ENCODE measurements at regions not wholly inside any gene's neighbourhood (a gene's known extent, or its start where the extent isn't known, plus 50 kb on each side); places are given as distances from the start of the nearest gene placed in this dataset.
A peak's percentile ranks its signal among the peaks of the same experiment; 100 is the strongest.

DNA sequence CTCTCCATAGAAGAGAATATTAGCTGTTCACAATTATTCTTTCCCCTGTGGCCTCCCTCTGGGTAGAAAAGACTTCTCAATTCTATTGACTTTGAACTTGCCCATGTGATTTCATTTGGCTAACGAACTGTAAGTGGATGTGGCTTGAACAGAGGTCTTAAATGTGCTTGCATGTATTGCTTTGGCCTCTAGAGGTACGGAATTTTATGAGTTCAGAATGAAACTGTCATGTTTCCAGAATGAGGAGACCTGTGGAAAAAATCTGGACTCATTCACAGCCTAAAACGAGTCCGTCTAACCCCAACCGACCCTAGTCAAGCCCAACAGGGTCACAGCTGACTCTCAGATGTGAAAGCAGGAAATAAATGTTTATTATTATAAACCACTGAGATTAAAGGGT, 596.7 kb upstream of the UBE2E2 start (continued):
- TF ChIP-seq, protein P1, sequence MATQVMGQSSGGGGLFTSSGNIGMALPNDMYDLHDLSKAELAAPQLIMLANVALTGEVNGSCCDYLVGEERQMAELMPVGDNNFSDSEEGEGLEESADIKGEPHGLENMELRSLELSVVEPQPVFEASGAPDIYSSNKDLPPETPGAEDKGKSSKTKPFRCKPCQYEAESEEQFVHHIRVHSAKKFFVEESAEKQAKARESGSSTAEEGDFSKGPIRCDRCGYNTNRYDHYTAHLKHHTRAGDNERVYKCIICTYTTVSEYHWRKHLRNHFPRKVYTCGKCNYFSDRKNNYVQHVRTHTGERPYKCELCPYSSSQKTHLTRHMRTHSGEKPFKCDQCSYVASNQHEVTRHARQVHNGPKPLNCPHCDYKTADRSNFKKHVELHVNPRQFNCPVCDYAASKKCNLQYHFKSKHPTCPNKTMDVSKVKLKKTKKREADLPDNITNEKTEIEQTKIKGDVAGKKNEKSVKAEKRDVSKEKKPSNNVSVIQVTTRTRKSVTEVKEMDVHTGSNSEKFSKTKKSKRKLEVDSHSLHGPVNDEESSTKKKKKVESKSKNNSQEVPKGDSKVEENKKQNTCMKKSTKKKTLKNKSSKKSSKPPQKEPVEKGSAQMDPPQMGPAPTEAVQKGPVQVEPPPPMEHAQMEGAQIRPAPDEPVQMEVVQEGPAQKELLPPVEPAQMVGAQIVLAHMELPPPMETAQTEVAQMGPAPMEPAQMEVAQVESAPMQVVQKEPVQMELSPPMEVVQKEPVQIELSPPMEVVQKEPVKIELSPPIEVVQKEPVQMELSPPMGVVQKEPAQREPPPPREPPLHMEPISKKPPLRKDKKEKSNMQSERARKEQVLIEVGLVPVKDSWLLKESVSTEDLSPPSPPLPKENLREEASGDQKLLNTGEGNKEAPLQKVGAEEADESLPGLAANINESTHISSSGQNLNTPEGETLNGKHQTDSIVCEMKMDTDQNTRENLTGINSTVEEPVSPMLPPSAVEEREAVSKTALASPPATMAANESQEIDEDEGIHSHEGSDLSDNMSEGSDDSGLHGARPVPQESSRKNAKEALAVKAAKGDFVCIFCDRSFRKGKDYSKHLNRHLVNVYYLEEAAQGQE (IDR thresholded peaks at IDR 0.05; ENCODE audit: low read depth, low read length) = no peak
- no peak for TF ChIP-seq CHD2 (IDR thresholded peaks at IDR 0.05; ENCODE audit: low read length, partially characterized antibody)

DNA sequence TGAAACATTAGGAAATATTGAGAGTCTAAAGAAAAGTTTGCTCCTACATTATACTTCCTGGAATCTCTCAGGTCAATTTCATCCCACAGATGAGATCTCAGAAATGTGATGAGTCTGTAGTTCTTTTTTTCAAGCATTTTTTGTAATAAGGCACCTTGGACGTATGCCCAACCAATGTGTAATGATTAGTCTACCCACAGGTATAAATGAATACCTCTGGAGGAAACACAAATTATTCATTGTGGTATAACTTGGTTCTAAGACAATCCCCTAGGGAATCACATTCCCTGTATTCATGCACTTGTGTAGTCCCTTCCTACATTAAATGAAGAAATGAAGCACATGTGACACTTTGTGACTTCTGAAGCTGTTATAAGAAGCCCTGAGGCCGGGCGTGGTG, 596.2 kb upstream of the UBE2E2 start:
- no peak for DNase-seq
- H3K9me3 ChIP-seq = no peaks in the 10 kb centered on the region
- no peak for TF ChIP-seq EP300 (IDR thresholded peaks at IDR 0.05; ENCODE audit: borderline replicate concordance in 1 of 2, low read depth in 1 of 2, low read length in 1 of 2)
- TF ChIP-seq, protein P2, sequence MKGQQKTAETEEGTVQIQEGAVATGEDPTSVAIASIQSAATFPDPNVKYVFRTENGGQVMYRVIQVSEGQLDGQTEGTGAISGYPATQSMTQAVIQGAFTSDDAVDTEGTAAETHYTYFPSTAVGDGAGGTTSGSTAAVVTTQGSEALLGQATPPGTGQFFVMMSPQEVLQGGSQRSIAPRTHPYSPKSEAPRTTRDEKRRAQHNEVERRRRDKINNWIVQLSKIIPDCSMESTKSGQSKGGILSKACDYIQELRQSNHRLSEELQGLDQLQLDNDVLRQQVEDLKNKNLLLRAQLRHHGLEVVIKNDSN (IDR thresholded peaks at IDR 0.05; ENCODE audit: borderline replicate concordance, low read depth) = no peak
- TF ChIP-seq, protein P3, sequence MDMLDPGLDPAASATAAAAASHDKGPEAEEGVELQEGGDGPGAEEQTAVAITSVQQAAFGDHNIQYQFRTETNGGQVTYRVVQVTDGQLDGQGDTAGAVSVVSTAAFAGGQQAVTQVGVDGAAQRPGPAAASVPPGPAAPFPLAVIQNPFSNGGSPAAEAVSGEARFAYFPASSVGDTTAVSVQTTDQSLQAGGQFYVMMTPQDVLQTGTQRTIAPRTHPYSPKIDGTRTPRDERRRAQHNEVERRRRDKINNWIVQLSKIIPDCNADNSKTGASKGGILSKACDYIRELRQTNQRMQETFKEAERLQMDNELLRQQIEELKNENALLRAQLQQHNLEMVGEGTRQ (IDR thresholded peaks at IDR 0.05; ENCODE audit: borderline replicate concordance, low read depth, low read length) = no peak
- TF ChIP-seq CHD2 (IDR thresholded peaks at IDR 0.05; ENCODE audit: low read length, partially characterized antibody) = no peak
- TF ChIP-seq RAD21 (IDR thresholded peaks at IDR 0.05; ENCODE audit: low read length) = no peak
- no peak for TF ChIP-seq EZH2phosphoT487 (IDR thresholded peaks at IDR 0.05; ENCODE audit: borderline replicate concordance, low read depth)
- no peak for TF ChIP-seq POLR2AphosphoS5 (IDR thresholded peaks at IDR 0.05; ENCODE audit: low read depth, low read length)
- TF ChIP-seq GABPA (IDR thresholded peaks at IDR 0.05; ENCODE audit: low read depth) = no peak
- H3F3A ChIP-seq (replicated peaks; ENCODE audit: insufficient read depth) = peaks cover 12% of the 10 kb centered on the region
- no peak overlapping the region for H3K9ac ChIP-seq
- no peaks in the 10 kb centered on the region for H3K9me2 ChIP-seq
- H3K4me1 ChIP-seq (ENCODE audit: control insufficient read depth in 1 of 2, insufficient read depth in 2 of 2, low read depth in 1 of 2, low read length in 1 of 2) = peaks cover 0 to 4% of the 10 kb centered on the region in 2 experiments; a peak in 1 of 4 replicates
- H3K4me3 ChIP-seq (ENCODE audit: low read depth in 2 of 2, low read length in 1 of 2) = no peak overlapping the region
- no peak overlapping the region for H3K4me2 ChIP-seq
- H3K36me3 ChIP-seq (replicated peaks in 1 of 2; ENCODE audit: control insufficient read depth in 1 of 2, insufficient read depth in 2 of 2, low read length in 1 of 2) = no peaks in the 10 kb centered on the region
- no peaks in the 10 kb centered on the region for H3K27me3 ChIP-seq (ENCODE audit: insufficient read depth)
- H4K20me1 ChIP-seq (ENCODE audit: insufficient read depth) = no peaks in the 10 kb centered on the region
- H3K27ac ChIP-seq (ENCODE audit: low read depth in 2 of 2, low read length in 1 of 2) = no peak overlapping the region
- H3K79me2 ChIP-seq (ENCODE audit: insufficient read depth) = no peaks in the 10 kb centered on the region
- ChIA-PET POLR2A (no interaction called here), CTCF (no interaction called here)
- no peak overlapping the region for H2AFZ ChIP-seq (ENCODE audit: low read depth)
- 70% methylated on average over 3 of the region's 3 CpGs for WGBS (ENCODE audit: low lambda C conversion rate)

DNA sequence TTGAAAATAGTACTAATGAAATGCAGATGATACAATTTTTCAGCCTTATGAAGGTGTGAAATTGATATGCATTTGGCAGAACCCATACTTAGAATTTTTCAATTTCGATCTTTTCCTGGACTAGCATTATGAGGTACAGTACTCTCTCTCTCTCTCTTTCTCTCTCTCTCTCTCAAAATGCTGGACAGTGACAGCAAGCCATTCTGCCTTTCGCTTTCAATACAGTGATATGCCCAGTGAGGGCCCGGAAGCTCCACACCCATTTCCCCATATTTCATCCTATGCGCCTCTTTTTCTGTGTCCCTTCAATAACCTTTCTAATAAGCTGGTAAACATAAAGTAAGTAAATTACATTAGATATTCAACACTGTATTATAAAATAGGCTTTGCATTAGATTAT, 595.0 kb upstream of the UBE2E2 start:
- no peaks in the 10 kb centered on the region for H3K36me3 ChIP-seq (replicated peaks in 1 of 2; ENCODE audit: control insufficient read depth in 1 of 2, insufficient read depth in 2 of 2, low read length in 1 of 2)
- no peak overlapping the region for H3K4me3 ChIP-seq (ENCODE audit: low read depth in 2 of 2, low read length in 1 of 2)
- 0 out of 2 replicates have a peak overlapping the region, but pooled peaks have one; percentile 58 for H2AFZ ChIP-seq (ENCODE audit: low read depth)
- peaks cover 0 to 4% of the 10 kb centered on the region in 2 experiments; a peak in 1 of 4 replicates for H3K4me1 ChIP-seq (ENCODE audit: control insufficient read depth in 1 of 2, insufficient read depth in 2 of 2, low read depth in 1 of 2, low read length in 1 of 2)
- no peaks in the 10 kb centered on the region for H4K20me1 ChIP-seq (ENCODE audit: insufficient read depth)
- CTCF ChIA-PET = no interaction called here
- no peak overlapping the region for H3K9ac ChIP-seq
- 79% methylated on average over 4 of the region's 4 CpGs for WGBS (ENCODE audit: low lambda C conversion rate)
- H3F3A ChIP-seq (replicated peaks; ENCODE audit: insufficient read depth) = peaks cover 12% of the 10 kb centered on the region
- no peak for TF ChIP-seq POLR2AphosphoS5 (IDR thresholded peaks at IDR 0.05; ENCODE audit: low read depth, low read length)
- TF ChIP-seq, protein P4, sequence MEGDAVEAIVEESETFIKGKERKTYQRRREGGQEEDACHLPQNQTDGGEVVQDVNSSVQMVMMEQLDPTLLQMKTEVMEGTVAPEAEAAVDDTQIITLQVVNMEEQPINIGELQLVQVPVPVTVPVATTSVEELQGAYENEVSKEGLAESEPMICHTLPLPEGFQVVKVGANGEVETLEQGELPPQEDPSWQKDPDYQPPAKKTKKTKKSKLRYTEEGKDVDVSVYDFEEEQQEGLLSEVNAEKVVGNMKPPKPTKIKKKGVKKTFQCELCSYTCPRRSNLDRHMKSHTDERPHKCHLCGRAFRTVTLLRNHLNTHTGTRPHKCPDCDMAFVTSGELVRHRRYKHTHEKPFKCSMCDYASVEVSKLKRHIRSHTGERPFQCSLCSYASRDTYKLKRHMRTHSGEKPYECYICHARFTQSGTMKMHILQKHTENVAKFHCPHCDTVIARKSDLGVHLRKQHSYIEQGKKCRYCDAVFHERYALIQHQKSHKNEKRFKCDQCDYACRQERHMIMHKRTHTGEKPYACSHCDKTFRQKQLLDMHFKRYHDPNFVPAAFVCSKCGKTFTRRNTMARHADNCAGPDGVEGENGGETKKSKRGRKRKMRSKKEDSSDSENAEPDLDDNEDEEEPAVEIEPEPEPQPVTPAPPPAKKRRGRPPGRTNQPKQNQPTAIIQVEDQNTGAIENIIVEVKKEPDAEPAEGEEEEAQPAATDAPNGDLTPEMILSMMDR (IDR thresholded peaks at IDR 0.05) = no peak
- TF ChIP-seq, protein P1 (IDR thresholded peaks at IDR 0.05; ENCODE audit: low read depth, low read length) = no peak
- TF ChIP-seq, protein P3 (IDR thresholded peaks at IDR 0.05; ENCODE audit: borderline replicate concordance, low read depth, low read length) = no peak
- H3K9me2 ChIP-seq = no peaks in the 10 kb centered on the region
- H3K27ac ChIP-seq (ENCODE audit: low read depth in 2 of 2, low read length in 1 of 2) = peak overlapping the region in 1 of 2 experiments; percentile 54; a peak in 2 of 4 replicates
- no peaks in the 10 kb centered on the region for H3K27me3 ChIP-seq (ENCODE audit: insufficient read depth)
- H3K9me3 ChIP-seq = no peaks in the 10 kb centered on the region
- DNase-seq = no peak
- H3K4me2 ChIP-seq = no peak overlapping the region
- H3K79me2 ChIP-seq (ENCODE audit: insufficient read depth) = no peaks in the 10 kb centered on the region
- POLR2A ChIA-PET = no interaction called here

Measured in SK-N-SH (cell line).